ENCODE measurements at regions not wholly inside any gene's neighbourhood (a gene's known extent, or its start where the extent isn't known, plus 50 kb on each side); places are given as distances from the start of the nearest gene placed in this dataset.

- DNase-seq (ENCODE audit: low read depth), result no peak
- peak overlapping the region; percentile 7 for H3K4me3 ChIP-seq (ENCODE audit: low read depth, low read length)
- no peak for TF ChIP-seq MYC (IDR thresholded peaks at IDR 0.05; ENCODE audit: low read depth, low read length)
- TF ChIP-seq MAX (IDR thresholded peaks at IDR 0.05; ENCODE audit: low read depth, low read length), result no peak
- TF ChIP-seq CTCF (IDR thresholded peaks at IDR 0.05; ENCODE audit: low read depth, low read length), result no peak
- no peak for TF ChIP-seq POLR2A (IDR thresholded peaks at IDR 0.05; ENCODE audit: extremely low read depth, insufficient read length)
These were observed 59.4 kb upstream of the BTN3A2 start for GRCh38 chr6:26305641-26305969.

- H3K4me3 ChIP-seq (ENCODE audit: low read depth, low read length), result no peak overlapping the region
- TF ChIP-seq MYC (IDR thresholded peaks at IDR 0.05; ENCODE audit: low read depth, low read length) (no peak), POLR2A (IDR thresholded peaks at IDR 0.05; ENCODE audit: extremely low read depth, insufficient read length) (no peak), MAX (IDR thresholded peaks at IDR 0.05; ENCODE audit: low read depth, low read length) (no peak), CTCF (IDR thresholded peaks at IDR 0.05; ENCODE audit: low read depth, low read length) (no peak)
- no peak for DNase-seq (ENCODE audit: low read depth)
These were observed 58.8 kb upstream of the BTN3A2 start for GRCh38 chr6:26306232-26306631.

GRCh38 chr6:26307850-26308249 lies 57.1 kb upstream of the BTN3A2 start:
- TF ChIP-seq CTCF (IDR thresholded peaks at IDR 0.05; ENCODE audit: low read depth, low read length) (no peak), POLR2A (IDR thresholded peaks at IDR 0.05; ENCODE audit: extremely low read depth, insufficient read length) (no peak), MAX (IDR thresholded peaks at IDR 0.05; ENCODE audit: low read depth, low read length) (no peak), MYC (IDR thresholded peaks at IDR 0.05; ENCODE audit: low read depth, low read length) (no peak)
- H3K4me3 ChIP-seq (ENCODE audit: low read depth, low read length), result no peak overlapping the region
- peak; percentile 63 for DNase-seq (ENCODE audit: low read depth)

- peak; percentile 58 for DNase-seq (ENCODE audit: low read depth)
- no peak overlapping the region for H3K4me3 ChIP-seq (ENCODE audit: low read depth, low read length)
These were observed 55.3 kb upstream of the BTN3A2 start for GRCh38 chr6:26309731-26310142.

GRCh38 chr6:26311012-26311384 lies 54.0 kb upstream of the BTN3A2 start:
- peak overlapping the region; percentile 46 for H3K4me3 ChIP-seq (ENCODE audit: low read depth, low read length)
- TF ChIP-seq MAX (IDR thresholded peaks at IDR 0.05; ENCODE audit: low read depth, low read length) (no peak), CTCF (IDR thresholded peaks at IDR 0.05; ENCODE audit: low read depth, low read length) (no peak), POLR2A (IDR thresholded peaks at IDR 0.05; ENCODE audit: extremely low read depth, insufficient read length) (no peak), MYC (IDR thresholded peaks at IDR 0.05; ENCODE audit: low read depth, low read length) (no peak)
- peak; percentile 65 for DNase-seq (ENCODE audit: low read depth)

More at GRCh38 chr6:26309731-26310142, 55.3 kb upstream of the BTN3A2 start:
- TF ChIP-seq CTCF (IDR thresholded peaks at IDR 0.05; ENCODE audit: low read depth, low read length) (no peak), POLR2A (IDR thresholded peaks at IDR 0.05; ENCODE audit: extremely low read depth, insufficient read length) (no peak), MYC (IDR thresholded peaks at IDR 0.05; ENCODE audit: low read depth, low read length) (no peak), MAX (IDR thresholded peaks at IDR 0.05; ENCODE audit: low read depth, low read length) (no peak)
